ENCODE measurements at regions not wholly inside any gene's neighbourhood (a gene's known extent, or its start where the extent isn't known, plus 50 kb on each side); places are given as distances from the start of the nearest gene placed in this dataset.
"Not testable (repeated sequence)": the region's sequence is repeated elsewhere in the genome, so short reads cannot be mapped to it uniquely, and the experiment has no call there.

DNA sequence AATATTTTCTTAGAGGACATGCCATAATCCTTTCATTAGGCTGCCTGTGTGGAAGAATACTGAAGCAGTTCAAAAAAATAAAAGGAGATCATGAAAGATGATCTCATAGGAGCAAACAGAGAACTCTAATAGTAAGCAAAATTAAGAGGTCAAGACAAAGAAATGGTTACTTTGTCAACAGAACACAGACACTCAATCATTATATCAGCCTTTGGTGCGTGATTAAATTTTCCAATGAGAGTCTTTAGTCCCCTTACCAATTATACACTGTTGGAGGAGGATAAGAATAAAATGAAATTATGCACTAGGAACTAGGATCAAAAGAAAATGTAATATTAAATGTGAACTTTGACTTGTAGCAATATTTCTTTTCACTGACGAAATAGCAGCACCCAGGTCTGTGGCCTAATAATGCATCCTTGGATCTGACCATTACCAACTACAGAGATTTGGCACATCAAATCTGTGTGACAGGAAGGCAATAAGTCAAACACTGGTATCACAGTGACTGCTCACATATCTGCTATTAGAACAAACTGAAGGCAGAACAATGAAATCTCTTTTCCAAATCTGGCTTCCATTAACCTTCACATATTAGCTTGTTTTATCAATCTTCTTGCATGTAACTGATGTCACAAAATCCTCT lies 1812.9 kb downstream of the PLA2G4A start:
- Histone ChIP-seq H3K9me2 (ENCODE audit: insufficient read depth, low read length) (no peaks in the 10 kb centered on the region), H4K20me1 (ENCODE audit: insufficient read depth, low read length) (no peaks in the 10 kb centered on the region), H3K4me2 (ENCODE audit: low read length) (no peak overlapping the region), H3K4me3 (ENCODE audit: low read depth, low read length, poor library complexity, severe bottlenecking) (no peak overlapping the region), H3K36me3 (ENCODE audit: insufficient read depth, low read length) (no peaks in the 10 kb centered on the region), H3K27ac (ENCODE audit: low read depth, low read length, poor library complexity, severe bottlenecking) (no peak overlapping the region), H3K79me2 (ENCODE audit: insufficient read depth, low read depth, low read length) (no peaks in the 10 kb centered on the region), H3K4me1 (ENCODE audit: insufficient read depth, low read length, poor library complexity, severe bottlenecking) (no peaks in the 10 kb centered on the region), H3K9me3 (ENCODE audit: low read length) (no peaks in the 10 kb centered on the region), H2AFZ (ENCODE audit: low read length) (no peak overlapping the region)
- no TSS peak for BruUV-seq (replicated peaks)
- TF ChIP-seq, protein P1, sequence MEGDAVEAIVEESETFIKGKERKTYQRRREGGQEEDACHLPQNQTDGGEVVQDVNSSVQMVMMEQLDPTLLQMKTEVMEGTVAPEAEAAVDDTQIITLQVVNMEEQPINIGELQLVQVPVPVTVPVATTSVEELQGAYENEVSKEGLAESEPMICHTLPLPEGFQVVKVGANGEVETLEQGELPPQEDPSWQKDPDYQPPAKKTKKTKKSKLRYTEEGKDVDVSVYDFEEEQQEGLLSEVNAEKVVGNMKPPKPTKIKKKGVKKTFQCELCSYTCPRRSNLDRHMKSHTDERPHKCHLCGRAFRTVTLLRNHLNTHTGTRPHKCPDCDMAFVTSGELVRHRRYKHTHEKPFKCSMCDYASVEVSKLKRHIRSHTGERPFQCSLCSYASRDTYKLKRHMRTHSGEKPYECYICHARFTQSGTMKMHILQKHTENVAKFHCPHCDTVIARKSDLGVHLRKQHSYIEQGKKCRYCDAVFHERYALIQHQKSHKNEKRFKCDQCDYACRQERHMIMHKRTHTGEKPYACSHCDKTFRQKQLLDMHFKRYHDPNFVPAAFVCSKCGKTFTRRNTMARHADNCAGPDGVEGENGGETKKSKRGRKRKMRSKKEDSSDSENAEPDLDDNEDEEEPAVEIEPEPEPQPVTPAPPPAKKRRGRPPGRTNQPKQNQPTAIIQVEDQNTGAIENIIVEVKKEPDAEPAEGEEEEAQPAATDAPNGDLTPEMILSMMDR (conservative IDR thresholded peaks at IDR 0.05; ENCODE audit: low read length): no peak
- no peak for TF ChIP-seq EZH2phosphoT487 (IDR thresholded peaks at IDR 0.05; ENCODE audit: borderline replicate concordance, low read depth, low read length)
- ChIA-PET CTCF (ENCODE audit: unreplicated experiment) (no interaction called here), POLR2A (no interaction called here)
- no peak for DNase-seq (ENCODE audit: low spot score)
- intact Hi-C loops (cut with micrococcal nuclease; ENCODE audit: unreplicated experiment): no loop called here

DNA sequence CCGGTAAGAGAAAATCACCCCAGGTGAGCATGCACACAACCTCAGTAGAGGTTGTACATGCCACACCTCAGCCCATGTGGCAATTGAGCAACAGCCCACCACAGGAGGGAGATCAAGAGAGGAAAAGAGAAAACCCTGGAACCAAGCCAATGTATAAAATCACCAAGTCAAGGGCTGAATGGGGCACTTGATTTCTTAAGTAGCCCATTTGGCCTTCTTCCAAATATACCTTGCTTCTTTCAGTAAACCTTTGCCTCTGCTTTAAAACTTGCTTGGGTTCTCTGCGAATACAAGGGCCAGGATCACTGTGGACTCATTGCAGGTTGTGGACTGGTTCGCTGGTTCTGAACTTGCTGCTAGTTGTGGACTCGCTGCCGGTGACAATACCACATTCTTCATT lies 1814.0 kb downstream of the PLA2G4A start:
- H3K4me2 ChIP-seq (ENCODE audit: low read length): no peak overlapping the region
- no peak for TF ChIP-seq EZH2phosphoT487 (IDR thresholded peaks at IDR 0.05; ENCODE audit: borderline replicate concordance, low read depth, low read length)
- TF ChIP-seq, protein P1 (conservative IDR thresholded peaks at IDR 0.05; ENCODE audit: low read length): no peak
- H4K20me1 ChIP-seq (ENCODE audit: insufficient read depth, low read length): no peaks in the 10 kb centered on the region
- H3K79me2 ChIP-seq (ENCODE audit: insufficient read depth, low read depth, low read length): no peaks in the 10 kb centered on the region
- H2AFZ ChIP-seq (ENCODE audit: low read length): no peak overlapping the region
- no peaks in the 10 kb centered on the region for H3K9me3 ChIP-seq (ENCODE audit: low read length)
- H3K4me3 ChIP-seq (ENCODE audit: low read depth, low read length, poor library complexity, severe bottlenecking): no peak overlapping the region
- H3K36me3 ChIP-seq (ENCODE audit: insufficient read depth, low read length): no peaks in the 10 kb centered on the region
- H3K4me1 ChIP-seq (ENCODE audit: insufficient read depth, low read length, poor library complexity, severe bottlenecking): no peaks in the 10 kb centered on the region
- ChIA-PET CTCF (ENCODE audit: unreplicated experiment) (no interaction called here), POLR2A (no interaction called here)
- no TSS peak for BruUV-seq (replicated peaks)
- intact Hi-C loops (cut with micrococcal nuclease; ENCODE audit: unreplicated experiment): no loop called here
- no peak overlapping the region for H3K27ac ChIP-seq (ENCODE audit: low read depth, low read length, poor library complexity, severe bottlenecking)
- H3K9me2 ChIP-seq (ENCODE audit: insufficient read depth, low read length): no peaks in the 10 kb centered on the region
- no peak for DNase-seq (ENCODE audit: low spot score)

GRCh38 chr1:188652678-188653077 lies 1823.9 kb downstream of the PLA2G4A start:
- H3K9me3 ChIP-seq (ENCODE audit: low read length): no peaks in the 10 kb centered on the region
- no peak overlapping the region for H3K4me2 ChIP-seq (ENCODE audit: low read length)
- H2AFZ ChIP-seq (ENCODE audit: low read length): no peak overlapping the region
- H3K4me1 ChIP-seq (ENCODE audit: insufficient read depth, low read length, poor library complexity, severe bottlenecking): no peaks in the 10 kb centered on the region
- no peaks in the 10 kb centered on the region for H3K36me3 ChIP-seq (ENCODE audit: insufficient read depth, low read length)
- ChIA-PET CTCF (ENCODE audit: unreplicated experiment) (no interaction called here), POLR2A (no interaction called here)
- BruUV-seq (replicated peaks): no TSS peak
- no peak for DNase-seq (ENCODE audit: low spot score)
- H4K20me1 ChIP-seq (ENCODE audit: insufficient read depth, low read length): no peaks in the 10 kb centered on the region
- H3K4me3 ChIP-seq (ENCODE audit: low read depth, low read length, poor library complexity, severe bottlenecking): no peak overlapping the region
- no peaks in the 10 kb centered on the region for H3K9me2 ChIP-seq (ENCODE audit: insufficient read depth, low read length)
- no peak for TF ChIP-seq EZH2phosphoT487 (IDR thresholded peaks at IDR 0.05; ENCODE audit: borderline replicate concordance, low read depth, low read length)
- TF ChIP-seq, protein P1 (conservative IDR thresholded peaks at IDR 0.05; ENCODE audit: low read length): no peak
- no peaks in the 10 kb centered on the region for H3K79me2 ChIP-seq (ENCODE audit: insufficient read depth, low read depth, low read length)
- intact Hi-C loops (cut with micrococcal nuclease; ENCODE audit: unreplicated experiment): no loop called here
- no peak overlapping the region for H3K27ac ChIP-seq (ENCODE audit: low read depth, low read length, poor library complexity, severe bottlenecking)

GRCh38 chr1:188655966-188656365 lies 1821.7 kb downstream of the BRINP3 start:
- H3K9me2 ChIP-seq (ENCODE audit: insufficient read depth, low read length); H3K36me3 ChIP-seq (ENCODE audit: insufficient read depth, low read length); H2AFZ ChIP-seq (ENCODE audit: low read length); H3K79me2 ChIP-seq (ENCODE audit: insufficient read depth, low read depth, low read length); H3K4me1 ChIP-seq (ENCODE audit: insufficient read depth, low read length, poor library complexity, severe bottlenecking); BruUV-seq (replicated peaks); DNase-seq (ENCODE audit: low spot score); H3K4me3 ChIP-seq (ENCODE audit: low read depth, low read length, poor library complexity, severe bottlenecking); H3K9me3 ChIP-seq (ENCODE audit: low read length); CTCF ChIA-PET (ENCODE audit: unreplicated experiment); intact Hi-C loops (cut with micrococcal nuclease; ENCODE audit: unreplicated experiment); POLR2A ChIA-PET; H3K27ac ChIP-seq (ENCODE audit: low read depth, low read length, poor library complexity, severe bottlenecking); H4K20me1 ChIP-seq (ENCODE audit: insufficient read depth, low read length); H3K4me2 ChIP-seq (ENCODE audit: low read length): not testable (repeated sequence)

Measured in OCI-LY7 (cell line).